Astrocyte (in vitro differentiated cells and primary cell): ENCODE measurements at regions not wholly inside any gene's neighbourhood (a gene's known extent, or its start where the extent isn't known, plus 50 kb on each side); places are given as distances from the start of the nearest gene placed in this dataset.
A peak's percentile ranks its signal among the peaks of the same experiment; 100 is the strongest.

Experiments used
- DNase-seq: peaks from one replicate; pipeline ENCODE4 v3.0.0-alpha.2; 2010; ENCODE audit warnings: low read depth
- FAIRE-seq: peaks from 2 replicates; lab custom pipeline; 2011; peaks lifted over from hg19 to GRCh38; lab: Jason Lieb, UNC
- H2AFZ ChIP-seq: 2 replicates; pipeline ENCODE4 v1.6.0; 2012; ENCODE audit warnings: low read depth, low read length, inconsistent platforms
- H3K27ac ChIP-seq: 2 replicates; pipeline ENCODE4 v1.5.1; 2011; ENCODE audit warnings: low read depth, low read length, inconsistent platforms
- H3K27me3 ChIP-seq: 2 replicates; pipeline ENCODE4 v1.6.0; 2011; ENCODE audit warnings: low read length, inconsistent platforms; ENCODE audit not compliant: insufficient read depth
- H3K36me3 ChIP-seq: 2 replicates; pipeline ENCODE4 v1.5.1; 2011; ENCODE audit warnings: low read length, inconsistent platforms; ENCODE audit not compliant: insufficient read depth
- H3K4me1 ChIP-seq: 2 replicates; pipeline ENCODE4 v1.5.1; 2011; ENCODE audit warnings: low read length, inconsistent platforms; ENCODE audit not compliant: insufficient read depth
- H3K4me2 ChIP-seq: 2 replicates; pipeline ENCODE4 v1.6.0; 2012; ENCODE audit warnings: low read length, inconsistent platforms
- H3K4me3 ChIP-seq: 2 replicates; pipeline ENCODE4 v1.5.1; 2011; ENCODE audit warnings: low read depth, mild to moderate bottlenecking, low read length, inconsistent platforms; ENCODE audit not compliant: insufficient read depth
- H3K79me2 ChIP-seq: 2 replicates; pipeline ENCODE4 v1.6.0; 2012; ENCODE audit warnings: mild to moderate bottlenecking, low read length, inconsistent platforms; ENCODE audit not compliant: insufficient read depth
- H3K9ac ChIP-seq: 2 replicates; pipeline ENCODE4 v1.6.0; 2012; ENCODE audit warnings: mild to moderate bottlenecking, low read length, inconsistent platforms
- H3K9me3 ChIP-seq: 2 replicates; pipeline ENCODE4 v1.5.1; 2012; ENCODE audit warnings: low read depth, mild to moderate bottlenecking, low read length, inconsistent platforms; ENCODE audit not compliant: insufficient read depth
- H4K20me1 ChIP-seq: 2 replicates; pipeline ENCODE4 v1.6.0; 2012; ENCODE audit warnings: low read length, inconsistent platforms; ENCODE audit not compliant: insufficient read depth
- H3K27ac Mint-ChIP-seq: one replicate; pipeline ENCODE4 v1.8.0; 2021; ENCODE audit warnings: mild to moderate bottlenecking, mixed read lengths; ENCODE audit not compliant: unreplicated experiment
- H3K27me3 Mint-ChIP-seq: one replicate; pipeline ENCODE4 v1.8.0; 2021; ENCODE audit warnings: low read depth, mixed read lengths; ENCODE audit not compliant: unreplicated experiment
- H3K36me3 Mint-ChIP-seq: one replicate; pipeline ENCODE4 v1.8.0; 2021; ENCODE audit warnings: low read depth, mixed read lengths; ENCODE audit not compliant: unreplicated experiment
- H3K4me1 Mint-ChIP-seq: one replicate; pipeline ENCODE4 v1.8.0; 2021; ENCODE audit warnings: low read depth, mixed read lengths; ENCODE audit not compliant: unreplicated experiment
- H3K4me3 Mint-ChIP-seq: one replicate; pipeline ENCODE4 v1.8.0; 2021; ENCODE audit warnings: mild to moderate bottlenecking, moderate library complexity, mixed read lengths; ENCODE audit not compliant: unreplicated experiment
- H3K9me3 Mint-ChIP-seq: one replicate; pipeline ENCODE4 v1.8.0; 2021; ENCODE audit warnings: mild to moderate bottlenecking, mixed read lengths; ENCODE audit not compliant: unreplicated experiment
- EZH2 ChIP-seq: IDR thresholded peaks from 2 replicates; pipeline ENCODE4 v1.6.1; 2012; ENCODE audit warnings: mild to moderate bottlenecking, low read length, inconsistent platforms; ENCODE audit not compliant: insufficient read depth
- TF ChIP-seq, protein P1 (sequence below): IDR thresholded peaks from 2 replicates; pipeline ENCODE4 v1.5.1; 2011; ENCODE audit warnings: low read depth, mild to moderate bottlenecking, inconsistent platforms, low read length, moderate library complexity; ENCODE audit not compliant: insufficient read depth

DNA sequence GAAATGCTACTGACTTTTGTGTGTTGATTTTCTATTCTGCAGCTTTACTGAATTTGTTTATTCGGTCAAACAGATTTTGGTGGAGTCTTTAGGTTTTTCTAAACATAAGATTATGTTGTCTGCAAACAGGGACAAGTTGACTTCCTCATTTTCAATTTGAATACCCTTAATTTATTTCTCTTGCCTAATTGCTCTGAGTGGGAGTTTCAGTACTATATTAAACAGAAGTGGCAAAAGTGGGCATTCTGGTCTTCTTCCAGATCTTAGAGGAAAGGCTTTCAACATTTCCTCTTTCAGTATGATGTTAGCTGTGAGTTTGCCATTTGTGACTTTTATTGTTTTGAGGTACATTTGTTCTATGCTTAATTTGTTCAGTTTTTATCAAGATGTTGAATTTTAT, 268.5 kb downstream of the WNT5A start:
- no peaks in the 10 kb centered on the region for H3K36me3 ChIP-seq
- no peaks in the 10 kb centered on the region for H3K4me1 ChIP-seq
- Mint-ChIP-seq H3K9me3 (peaks cover 3% of the 10 kb centered on the region), H3K4me1 (no peaks in the 10 kb centered on the region), H3K27ac (no peak overlapping the region), H3K36me3 (no peaks in the 10 kb centered on the region), H3K4me3 (no peak overlapping the region), H3K27me3 (no peaks in the 10 kb centered on the region)
- H3K4me2 ChIP-seq: no peak overlapping the region
- H2AFZ ChIP-seq: no peak overlapping the region
- H3K27me3 ChIP-seq: no peaks in the 10 kb centered on the region
- TF ChIP-seq, protein P1, sequence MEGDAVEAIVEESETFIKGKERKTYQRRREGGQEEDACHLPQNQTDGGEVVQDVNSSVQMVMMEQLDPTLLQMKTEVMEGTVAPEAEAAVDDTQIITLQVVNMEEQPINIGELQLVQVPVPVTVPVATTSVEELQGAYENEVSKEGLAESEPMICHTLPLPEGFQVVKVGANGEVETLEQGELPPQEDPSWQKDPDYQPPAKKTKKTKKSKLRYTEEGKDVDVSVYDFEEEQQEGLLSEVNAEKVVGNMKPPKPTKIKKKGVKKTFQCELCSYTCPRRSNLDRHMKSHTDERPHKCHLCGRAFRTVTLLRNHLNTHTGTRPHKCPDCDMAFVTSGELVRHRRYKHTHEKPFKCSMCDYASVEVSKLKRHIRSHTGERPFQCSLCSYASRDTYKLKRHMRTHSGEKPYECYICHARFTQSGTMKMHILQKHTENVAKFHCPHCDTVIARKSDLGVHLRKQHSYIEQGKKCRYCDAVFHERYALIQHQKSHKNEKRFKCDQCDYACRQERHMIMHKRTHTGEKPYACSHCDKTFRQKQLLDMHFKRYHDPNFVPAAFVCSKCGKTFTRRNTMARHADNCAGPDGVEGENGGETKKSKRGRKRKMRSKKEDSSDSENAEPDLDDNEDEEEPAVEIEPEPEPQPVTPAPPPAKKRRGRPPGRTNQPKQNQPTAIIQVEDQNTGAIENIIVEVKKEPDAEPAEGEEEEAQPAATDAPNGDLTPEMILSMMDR: no peak
- no peak for TF ChIP-seq EZH2
- no peak overlapping the region for H3K27ac ChIP-seq
- FAIRE-seq (no peak), DNase-seq (no peak)
- no peaks in the 10 kb centered on the region for H4K20me1 ChIP-seq
- no peak overlapping the region for H3K9ac ChIP-seq
- no peaks in the 10 kb centered on the region for H3K9me3 ChIP-seq
- no peaks in the 10 kb centered on the region for H3K79me2 ChIP-seq
- H3K4me3 ChIP-seq: no peak overlapping the region

DNA sequence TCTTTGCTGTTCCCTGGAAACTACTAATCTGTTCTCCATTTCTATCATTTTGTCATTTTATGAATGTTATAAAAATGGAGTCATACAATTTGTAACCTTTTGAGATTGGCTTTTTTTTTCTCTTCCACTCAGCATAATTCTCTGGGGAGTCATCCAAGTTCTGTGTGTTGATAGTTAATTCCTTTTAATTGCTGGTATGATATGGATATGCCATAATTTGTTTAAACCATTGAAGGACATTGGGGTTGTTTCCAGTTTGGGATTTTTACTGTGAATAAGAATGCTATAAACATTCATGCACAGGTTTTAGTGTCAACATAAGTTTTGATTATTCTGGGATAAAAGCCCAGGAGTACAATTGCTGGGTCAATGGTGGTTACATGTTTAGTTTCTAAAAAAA, 279.4 kb downstream of the WNT5A start:
- H2AFZ ChIP-seq: no peak overlapping the region
- H3K36me3 Mint-ChIP-seq: no peaks in the 10 kb centered on the region
- no peak overlapping the region for H3K9ac ChIP-seq
- no peaks in the 10 kb centered on the region for H3K79me2 ChIP-seq
- DNase-seq: no peak
- H4K20me1 ChIP-seq: no peaks in the 10 kb centered on the region
- no peak for FAIRE-seq
- peaks cover 18% of the 10 kb centered on the region for H3K4me1 ChIP-seq
- no peak overlapping the region for H3K4me2 ChIP-seq
- no peaks in the 10 kb centered on the region for H3K36me3 ChIP-seq
- H3K9me3 ChIP-seq: no peaks in the 10 kb centered on the region
- peaks cover 12% of the 10 kb centered on the region for H3K9me3 Mint-ChIP-seq
- no peaks in the 10 kb centered on the region for H3K27me3 ChIP-seq
- TF ChIP-seq, protein P1: no peak
- no peak for TF ChIP-seq EZH2
- H3K27ac ChIP-seq: no peak overlapping the region
- H3K27ac Mint-ChIP-seq: no peak overlapping the region
- H3K4me1 Mint-ChIP-seq: peaks cover 19% of the 10 kb centered on the region
- H3K27me3 Mint-ChIP-seq: no peaks in the 10 kb centered on the region
- no peak overlapping the region for H3K4me3 ChIP-seq
- H3K4me3 Mint-ChIP-seq: no peak overlapping the region

DNA sequence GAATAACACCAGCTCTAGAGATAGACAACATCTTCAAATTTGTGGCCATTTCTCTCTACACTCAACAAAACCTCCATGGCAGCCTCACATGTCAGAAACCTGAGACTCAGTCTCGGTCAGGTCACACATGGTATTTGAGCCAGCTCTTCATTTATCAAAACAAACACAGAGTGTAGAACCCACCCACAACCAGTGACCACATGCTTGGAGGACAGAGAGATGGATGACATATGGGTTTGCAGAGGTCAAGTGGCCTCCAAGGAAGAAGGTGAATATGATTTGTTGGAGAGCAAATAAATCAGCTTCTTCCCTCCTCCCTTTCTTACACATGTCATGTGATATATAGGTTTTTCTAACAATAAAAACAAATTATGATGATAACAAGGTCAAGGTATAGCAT, 278.1 kb upstream of the LRTM1 start:
- H3K79me2 ChIP-seq: no peaks in the 10 kb centered on the region
- DNase-seq (peak; percentile 76), FAIRE-seq (no peak)
- H3K4me3 ChIP-seq: no peak overlapping the region
- no peaks in the 10 kb centered on the region for H3K27me3 ChIP-seq
- peaks cover 30% of the 10 kb centered on the region for H3K4me1 ChIP-seq
- no peak overlapping the region for H3K4me2 ChIP-seq
- no peaks in the 10 kb centered on the region for H4K20me1 ChIP-seq
- H3K4me3 Mint-ChIP-seq: no peak overlapping the region
- no peaks in the 10 kb centered on the region for H3K27me3 Mint-ChIP-seq
- no peaks in the 10 kb centered on the region for H3K36me3 ChIP-seq
- no peak for TF ChIP-seq EZH2
- TF ChIP-seq, protein P1: no peak
- no peaks in the 10 kb centered on the region for H3K9me3 ChIP-seq
- H3K4me1 Mint-ChIP-seq: peaks cover 31% of the 10 kb centered on the region
- no peak overlapping the region for H2AFZ ChIP-seq
- H3K27ac ChIP-seq: no peak overlapping the region
- H3K27ac Mint-ChIP-seq: no peak overlapping the region
- H3K9ac ChIP-seq: no peak overlapping the region
- no peaks in the 10 kb centered on the region for H3K36me3 Mint-ChIP-seq
- peaks cover 11% of the 10 kb centered on the region for H3K9me3 Mint-ChIP-seq
